ENCODE measurements at regions not wholly inside any gene's neighbourhood (a gene's known extent, or its start where the extent isn't known, plus 50 kb on each side); places are given as distances from the start of the nearest gene placed in this dataset.

- WGBS: 92% methylated on average over 4 of the region's 4 CpGs
- Histone ChIP-seq H3K4me3 (no peak overlapping the region), H3K4me1 (peaks cover 10% of the 10 kb centered on the region), H3K36me3 (no peaks in the 10 kb centered on the region), H3K27ac (no peak overlapping the region), H3K9me3 (no peaks in the 10 kb centered on the region), H3K27me3 (no peaks in the 10 kb centered on the region)
- DNase-seq (ENCODE audit: low spot score in 2 of 2): no peak
- TF ChIP-seq CTCF (IDR thresholded peaks at IDR 0.05) (no peak), EP300 (IDR thresholded peaks at IDR 0.05) (no peak), POLR2A (IDR thresholded peaks at IDR 0.05) (no peak), POLR2AphosphoS5 (IDR thresholded peaks at IDR 0.05) (no peak)
These were observed 77.5 kb upstream of the HS3ST1 start for GRCh38 chr4:11506194-11506593.

GRCh38 chr4:11505221-11505971 lies 76.7 kb upstream of the HS3ST1 start:
- H3K4me3 ChIP-seq: no peak overlapping the region
- no peaks in the 10 kb centered on the region for H3K36me3 ChIP-seq
- no peaks in the 10 kb centered on the region for H3K9me3 ChIP-seq
- TF ChIP-seq EP300 (IDR thresholded peaks at IDR 0.05) (no peak), POLR2AphosphoS5 (IDR thresholded peaks at IDR 0.05) (no peak), CTCF (IDR thresholded peaks at IDR 0.05) (no peak), POLR2A (IDR thresholded peaks at IDR 0.05) (no peak)
- H3K27ac ChIP-seq: no peak overlapping the region
- no peaks in the 10 kb centered on the region for H3K27me3 ChIP-seq
- H3K4me1 ChIP-seq: peaks cover 10% of the 10 kb centered on the region
- no peak for DNase-seq (ENCODE audit: low spot score in 2 of 2)
- WGBS: 25% methylated on average over 5 of the region's 5 CpGs

GRCh38 chr4:11503166-11503565 lies 74.5 kb upstream of the HS3ST1 start:
- Histone ChIP-seq H3K27ac (no peak overlapping the region), H3K9me3 (no peaks in the 10 kb centered on the region), H3K4me3 (no peak overlapping the region), H3K36me3 (no peaks in the 10 kb centered on the region), H3K4me1 (peaks cover 10% of the 10 kb centered on the region), H3K27me3 (no peaks in the 10 kb centered on the region)
- peak in 1 of 2 donors; percentile 67 for DNase-seq (ENCODE audit: low spot score in 2 of 2)
- 62% methylated on average over 3 of the region's 3 CpGs for WGBS
- TF ChIP-seq CTCF (IDR thresholded peaks at IDR 0.05) (no peak), POLR2A (IDR thresholded peaks at IDR 0.05) (no peak), EP300 (IDR thresholded peaks at IDR 0.05) (no peak), POLR2AphosphoS5 (IDR thresholded peaks at IDR 0.05) (no peak)

GRCh38 chr4:11497972-11498371 lies 69.3 kb upstream of the HS3ST1 start:
- 87% methylated on average over 3 of the region's 3 CpGs for WGBS
- Histone ChIP-seq H3K36me3 (no peaks in the 10 kb centered on the region), H3K27ac (no peak overlapping the region)

GRCh38 chr4:11497212-11497806 lies 68.6 kb upstream of the HS3ST1 start:
- Histone ChIP-seq H3K36me3 (no peaks in the 10 kb centered on the region), H3K4me1 (no peaks in the 10 kb centered on the region), H3K27me3 (no peaks in the 10 kb centered on the region), H3K9me3 (no peaks in the 10 kb centered on the region), H3K4me3 (no peak overlapping the region), H3K27ac (no peak overlapping the region)
- no peak for TF ChIP-seq EP300 (IDR thresholded peaks at IDR 0.05)
- TF ChIP-seq POLR2A (IDR thresholded peaks at IDR 0.05): no peak
- TF ChIP-seq POLR2AphosphoS5 (IDR thresholded peaks at IDR 0.05): no peak
- TF ChIP-seq CTCF (IDR thresholded peaks at IDR 0.05): no peak
- whole genome bisulfite sequencing: 92% methylated on average over 1 of the region's 1 CpG
- DNase-seq (ENCODE audit: low spot score in 2 of 2): no peak

More at GRCh38 chr4:11497972-11498371, 69.3 kb upstream of the HS3ST1 start:
- no peak for DNase-seq (ENCODE audit: low spot score in 2 of 2)
- H3K4me1 ChIP-seq: no peaks in the 10 kb centered on the region
- H3K4me3 ChIP-seq: no peak overlapping the region
- no peaks in the 10 kb centered on the region for H3K9me3 ChIP-seq
- TF ChIP-seq EP300 (IDR thresholded peaks at IDR 0.05): no peak
- H3K27me3 ChIP-seq: no peaks in the 10 kb centered on the region
